Loucy (cell line): ENCODE measurements at regions not wholly inside any gene's neighbourhood (a gene's known extent, or its start where the extent isn't known, plus 50 kb on each side); places are given as distances from the start of the nearest gene placed in this dataset.

ENCODE experiments used
- CTCF ChIP-seq: fragments of 200-600 bp; sonication (generic); conservative IDR thresholded peaks from 2 replicates; pipeline ENCODE4 v1.5.1; 2014; ENCODE audit warnings: mild to moderate bottlenecking, antibody characterized with exemption, low read length
- EZH2phosphoT487 ChIP-seq: fragments of 200-600 bp; IDR thresholded peaks from 2 replicates; pipeline ENCODE4 v1.6.1; 2018; ENCODE audit warnings: antibody characterized with exemption, mild to moderate bottlenecking, moderate library complexity, borderline replicate concordance

GRCh38 chr1:242828828-242829227, 304.3 kb upstream of the PLD5 start:
- no peak for TF ChIP-seq EZH2phosphoT487
- no peak for TF ChIP-seq CTCF
